Gastrocnemius medialis (tissue), 4 donors: ENCODE measurements at regions not wholly inside any gene's neighbourhood (a gene's known extent, or its start where the extent isn't known, plus 50 kb on each side); places are given as distances from the start of the nearest gene placed in this dataset.

ENCODE experiments used
- CTCF ChIP-seq, 5 experiments: fragments of 450-650 bp in 3 of 5; fragments of 200-600 bp in 2 of 5; sonication (generic) in 2 of 5; IDR thresholded peaks in 4 of 5; conservative IDR thresholded peaks in 1 of 5; 1 replicate in 4 of 5; 2 replicates in 1 of 5; pipeline ENCODE4 v1.5.1; 2016 to 2019; ENCODE audit warnings: antibody characterized with exemption in 5 of 5, mild to moderate bottlenecking in 3 of 5, moderate library complexity in 3 of 5
- POLR2A ChIP-seq, 2 donors: fragments of 450-650 bp; IDR thresholded peaks; one replicate each; pipeline ENCODE4 v1.6.1; 2017; ENCODE audit warnings: antibody characterized with exemption in 2 of 2, mild to moderate bottlenecking in 2 of 2, moderate library complexity in 2 of 2

DNA sequence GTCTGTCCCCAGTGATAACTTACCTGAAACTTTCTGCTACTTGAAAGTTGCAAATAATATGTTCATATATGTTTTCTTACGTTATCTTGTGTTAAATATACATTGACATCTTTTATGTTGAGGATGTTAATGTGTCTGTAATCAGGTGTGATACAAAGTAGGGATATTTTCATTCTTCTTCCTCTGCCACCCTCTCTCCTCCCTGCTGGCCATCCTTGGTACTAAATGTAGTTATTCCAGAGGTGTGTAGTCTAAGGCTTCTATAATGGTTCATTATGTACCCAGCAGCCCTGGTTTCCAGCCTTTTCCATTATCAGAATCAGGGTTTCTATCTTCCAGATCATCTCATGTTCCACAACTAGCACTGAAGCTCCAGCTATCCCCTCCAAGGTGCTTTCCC lies 606.7 kb upstream of the KLHL1 start:
- no peak for TF ChIP-seq CTCF (IDR thresholded peaks at IDR 0.05 in 4 of 5, conservative IDR thresholded peaks at IDR 0.05 in 1 of 5)
- no peak for TF ChIP-seq POLR2A (IDR thresholded peaks at IDR 0.05)
